ENCODE measurements at regions not wholly inside any gene's neighbourhood (a gene's known extent, or its start where the extent isn't known, plus 50 kb on each side); places are given as distances from the start of the nearest gene placed in this dataset.
"Not testable (repeated sequence)": the region's sequence is repeated elsewhere in the genome, so short reads cannot be mapped to it uniquely, and the experiment has no call there.

- DNase-seq; H3K9me3 Mint-ChIP-seq; H3K4me3 Mint-ChIP-seq; ATAC-seq (replicated peaks); H3K27me3 Mint-ChIP-seq; H3K4me1 Mint-ChIP-seq (ENCODE audit: low read depth in 2 of 2); H3K27ac Mint-ChIP-seq; H3K36me3 Mint-ChIP-seq (ENCODE audit: insufficient read depth): not testable (repeated sequence)
Observed at GRCh38 chr4:131741836-131742235, 1407.3 kb upstream of the PCDH10 start.

DNA sequence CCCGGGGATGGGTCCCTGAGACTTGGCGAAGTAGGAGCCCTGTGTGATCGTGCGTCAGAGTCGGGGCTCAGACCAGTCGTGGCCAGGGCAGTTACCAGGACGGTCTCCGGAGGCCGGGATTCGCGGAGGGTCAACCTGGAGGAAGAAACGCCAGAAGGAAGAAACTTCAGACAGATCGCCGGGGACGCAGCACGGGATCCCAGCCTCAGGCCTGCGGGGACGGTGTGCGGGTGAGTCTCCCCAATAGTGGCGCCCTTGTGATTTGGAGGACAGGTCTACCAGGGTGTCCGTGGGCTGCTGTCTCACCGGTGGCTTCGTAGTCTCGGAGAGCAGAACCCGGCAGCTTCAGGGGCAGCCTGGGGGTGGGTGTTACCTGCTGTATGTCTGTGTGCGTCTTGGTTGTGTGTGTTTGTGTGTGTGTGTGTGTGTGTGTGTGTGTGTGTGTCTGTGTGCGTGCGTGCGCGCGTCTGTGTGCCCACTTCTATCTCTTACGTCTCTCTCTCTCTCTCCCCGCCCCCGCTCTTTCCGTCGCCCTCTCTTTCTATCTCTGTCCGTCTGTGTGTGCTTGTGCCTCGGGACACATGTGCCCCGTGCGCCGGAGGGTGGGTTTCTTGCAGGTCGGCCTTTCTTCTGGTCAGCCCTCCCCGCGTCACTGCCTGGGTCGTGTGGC, 1406.4 kb upstream of the PCDH10 start:
- not testable (repeated sequence) for H3K27me3 Mint-ChIP-seq; H3K4me1 Mint-ChIP-seq (ENCODE audit: low read depth in 2 of 2); ATAC-seq (replicated peaks); H3K9me3 Mint-ChIP-seq; H3K36me3 Mint-ChIP-seq (ENCODE audit: insufficient read depth); H3K4me3 Mint-ChIP-seq; DNase-seq; H3K27ac Mint-ChIP-seq

- DNase-seq; H3K9me3 Mint-ChIP-seq; ATAC-seq (replicated peaks); H3K27ac Mint-ChIP-seq; H3K4me3 Mint-ChIP-seq; H3K27me3 Mint-ChIP-seq; H3K4me1 Mint-ChIP-seq (ENCODE audit: low read depth in 2 of 2); H3K36me3 Mint-ChIP-seq (ENCODE audit: insufficient read depth): not testable (repeated sequence)
Observed at GRCh38 chr4:131743348-131743747, 1405.7 kb upstream of the PCDH10 start.

GRCh38 chr4:131747203-131747602, 1401.9 kb upstream of the PCDH10 start:
- not testable (repeated sequence) for H3K27ac Mint-ChIP-seq; H3K4me3 Mint-ChIP-seq; H3K4me1 Mint-ChIP-seq (ENCODE audit: low read depth in 2 of 2); H3K27me3 Mint-ChIP-seq; ATAC-seq (replicated peaks); H3K36me3 Mint-ChIP-seq (ENCODE audit: insufficient read depth); H3K9me3 Mint-ChIP-seq; DNase-seq

- DNase-seq; H3K36me3 Mint-ChIP-seq (ENCODE audit: insufficient read depth); H3K4me3 Mint-ChIP-seq; H3K9me3 Mint-ChIP-seq; H3K27me3 Mint-ChIP-seq; H3K27ac Mint-ChIP-seq; H3K4me1 Mint-ChIP-seq (ENCODE audit: low read depth in 2 of 2); ATAC-seq (replicated peaks): not testable (repeated sequence)
Observed at GRCh38 chr4:131749224-131749623, 1399.9 kb upstream of the PCDH10 start.

DNA sequence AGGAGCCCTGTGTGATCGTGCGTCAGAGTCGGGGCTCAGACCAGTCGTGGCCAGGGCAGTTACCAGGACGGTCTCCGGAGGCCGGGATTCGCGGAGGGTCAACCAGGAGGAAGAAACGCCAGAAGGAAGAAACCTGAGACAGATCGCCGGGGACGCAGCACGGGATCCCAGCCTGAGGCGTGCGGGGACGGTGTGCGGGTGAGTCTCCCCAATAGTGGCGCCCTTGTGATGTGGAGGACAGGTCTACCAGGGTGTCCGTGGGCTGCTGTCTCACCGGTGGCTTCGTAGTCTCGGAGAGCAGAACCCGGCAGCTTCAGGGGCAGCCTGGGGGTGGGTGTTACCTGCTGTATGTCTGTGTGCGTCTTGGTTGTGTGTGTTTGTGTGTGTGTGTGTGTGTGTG, 1399.1 kb upstream of the PCDH10 start:
- H3K4me3 Mint-ChIP-seq; H3K27ac Mint-ChIP-seq; DNase-seq; H3K27me3 Mint-ChIP-seq; H3K36me3 Mint-ChIP-seq (ENCODE audit: insufficient read depth); H3K9me3 Mint-ChIP-seq; H3K4me1 Mint-ChIP-seq (ENCODE audit: low read depth in 2 of 2); ATAC-seq (replicated peaks): not testable (repeated sequence)

GRCh38 chr4:131750469-131750868, 1398.6 kb upstream of the PCDH10 start:
- ATAC-seq (replicated peaks); DNase-seq; H3K4me1 Mint-ChIP-seq (ENCODE audit: low read depth in 2 of 2); H3K27me3 Mint-ChIP-seq; H3K9me3 Mint-ChIP-seq; H3K4me3 Mint-ChIP-seq; H3K36me3 Mint-ChIP-seq (ENCODE audit: insufficient read depth); H3K27ac Mint-ChIP-seq: not testable (repeated sequence)

GRCh38 chr4:131762234-131762633, 1386.9 kb upstream of the PCDH10 start:
- not testable (repeated sequence) for DNase-seq; H3K27ac Mint-ChIP-seq; H3K4me1 Mint-ChIP-seq (ENCODE audit: low read depth in 2 of 2); H3K27me3 Mint-ChIP-seq; H3K36me3 Mint-ChIP-seq (ENCODE audit: insufficient read depth); ATAC-seq (replicated peaks); H3K4me3 Mint-ChIP-seq; H3K9me3 Mint-ChIP-seq

GRCh38 chr4:131764730-131765129, 1384.4 kb upstream of the PCDH10 start:
- Mint-ChIP-seq H3K9me3 (no peaks in the 10 kb centered on the region), H3K4me3 (no peak overlapping the region), H3K27ac (no peak overlapping the region), H3K27me3 (no peaks in the 10 kb centered on the region), H3K4me1 (ENCODE audit: low read depth in 2 of 2) (no peaks in the 10 kb centered on the region), H3K36me3 (ENCODE audit: insufficient read depth) (no peaks in the 10 kb centered on the region)
- ATAC-seq (replicated peaks) (no peak), DNase-seq (no peak)

DNA sequence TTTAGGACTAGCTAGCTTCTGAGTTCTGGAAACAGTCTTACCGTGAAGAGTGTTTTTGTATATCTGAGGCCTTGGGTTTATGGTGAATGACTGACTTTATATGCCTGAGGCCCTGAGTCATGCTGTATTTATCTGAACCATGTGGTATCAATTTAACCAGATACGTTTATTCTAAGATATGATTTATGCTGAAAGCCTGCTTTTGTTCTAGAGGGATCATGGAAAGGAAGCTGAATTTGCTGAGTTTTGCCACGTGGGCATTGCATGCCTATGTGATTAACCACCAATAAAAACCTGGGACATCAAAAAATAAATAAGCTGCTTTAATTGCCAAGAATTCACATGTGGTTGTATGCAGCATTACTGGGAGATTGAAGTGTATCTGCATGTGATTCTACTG, 1374.7 kb upstream of the PCDH10 start:
- not testable (repeated sequence) for H3K27me3 Mint-ChIP-seq; DNase-seq; H3K36me3 Mint-ChIP-seq (ENCODE audit: insufficient read depth); ATAC-seq (replicated peaks); H3K27ac Mint-ChIP-seq; H3K4me3 Mint-ChIP-seq; H3K4me1 Mint-ChIP-seq (ENCODE audit: low read depth in 2 of 2)
- H3K9me3 Mint-ChIP-seq, result peaks cover 0 to 16% of the 10 kb centered on the region in 2 donors

DNA sequence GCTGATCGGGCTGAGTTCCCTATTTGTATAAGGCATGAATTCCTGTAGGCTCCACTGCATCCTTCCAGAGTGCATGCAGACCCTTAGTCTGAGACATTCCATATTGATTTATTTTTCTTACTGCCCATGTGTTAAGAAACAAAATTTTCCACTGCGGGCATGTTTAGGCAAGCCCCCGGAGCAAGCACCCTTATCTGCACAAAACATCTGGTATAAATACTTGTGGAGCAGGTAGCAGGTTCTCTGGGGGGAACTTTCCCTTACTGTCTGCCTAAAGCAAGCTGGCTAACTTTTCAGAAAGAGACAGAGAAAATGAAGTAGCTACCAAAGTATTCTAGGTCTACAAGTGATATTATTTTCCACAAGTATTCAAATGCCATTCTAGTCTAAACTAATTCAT, 1338.5 kb upstream of the PCDH10 start:
- DNase-seq; ATAC-seq (replicated peaks); H3K4me1 Mint-ChIP-seq (ENCODE audit: low read depth in 2 of 2); H3K27ac Mint-ChIP-seq; H3K27me3 Mint-ChIP-seq; H3K4me3 Mint-ChIP-seq; H3K9me3 Mint-ChIP-seq; H3K36me3 Mint-ChIP-seq (ENCODE audit: insufficient read depth): not testable (repeated sequence)

Measured in effector memory CD8-positive, alpha-beta T cell (primary cell).